HL-60 (cell line): ENCODE measurements at regions not wholly inside any gene's neighbourhood (a gene's known extent, or its start where the extent isn't known, plus 50 kb on each side); places are given as distances from the start of the nearest gene placed in this dataset.

ENCODE experiments used
- CTCF ChIP-seq: IDR thresholded peaks from one replicate; pipeline ENCODE4 v1.5.1; 2011; ENCODE audit warnings: low read length, control low read depth, inconsistent platforms; ENCODE audit not compliant: insufficient read depth
- GABPA ChIP-seq: IDR thresholded peaks from 2 replicates; pipeline ENCODE4 v1.6.1; 2012; ENCODE audit warnings: low read depth
- SPI1 ChIP-seq: IDR thresholded peaks from 2 replicates; pipeline ENCODE4 v1.6.1; 2012; ENCODE audit warnings: low read depth, mild to moderate bottlenecking, borderline replicate concordance

GRCh38 chr5:10825897-10826644 is 65.0 kb upstream of the DAP start:
- TF ChIP-seq CTCF (no peak), GABPA (no peak), SPI1 (peak; percentile 57; the same call in 1 of the 2 replicates)
